GM23338 (cell line): ENCODE measurements at regions not wholly inside any gene's neighbourhood (a gene's known extent, or its start where the extent isn't known, plus 50 kb on each side); places are given as distances from the start of the nearest gene placed in this dataset.
"Not testable (repeated sequence)": the region's sequence is repeated elsewhere in the genome, so short reads cannot be mapped to it uniquely, and the experiment has no call there.

Experiments used
- CREB1 ChIP-seq: fragments of 250-450 bp; sonication (Bioruptor Pico); IDR thresholded peaks from 2 replicates; pipeline ENCODE4 v1.5.0; 2020; ENCODE audit warnings: low read depth, mild to moderate bottlenecking, moderate library complexity
- EZH2 ChIP-seq: fragments of 200-600 bp; sonication (generic); IDR thresholded peaks from one replicate; pipeline ENCODE4 v1.8.0; 2017; ENCODE audit warnings: antibody characterized with exemption, mild to moderate bottlenecking, low read depth; ENCODE audit not compliant: unreplicated experiment
- EZH2phosphoT487 ChIP-seq: fragments of 200-600 bp; sonication (generic); IDR thresholded peaks from one replicate; pipeline ENCODE4 v1.8.1; 2018; ENCODE audit warnings: antibody characterized with exemption; ENCODE audit not compliant: unreplicated experiment
- NANOG ChIP-seq: IDR thresholded peaks from 2 replicates; pipeline ENCODE4 v1.6.1; 2016; ENCODE audit warnings: antibody characterized with exemption, borderline replicate concordance
- POLR2AphosphoS5 ChIP-seq: IDR thresholded peaks from 2 replicates; pipeline ENCODE4 v1.6.1; 2016; ENCODE audit warnings: antibody characterized with exemption, low read depth
- ZNF114 ChIP-seq: fragments of 250-450 bp; sonication (Bioruptor Pico); IDR thresholded peaks from 2 replicates; pipeline ENCODE4 v1.5.0; 2020; ENCODE audit warnings: mild to moderate bottlenecking, moderate library complexity
- ZNF331 ChIP-seq: fragments of 250-450 bp; sonication (Bioruptor Pico); IDR thresholded peaks from 2 replicates; pipeline ENCODE4 v1.5.0; 2020; ENCODE audit warnings: low read depth, mild to moderate bottlenecking, moderate library complexity
- TF ChIP-seq, protein P1 (sequence below), 2 experiments: fragments of 200-600 bp in 1 of 2; sonication (generic) in 1 of 2; conservative IDR thresholded peaks; 2 replicates each; pipeline versions ENCODE4 v1.5.1 to v1.6.1; 2016 to 2017; ENCODE audit warnings: antibody characterized with exemption in 2 of 2, low read depth in 2 of 2, mild to moderate bottlenecking in 2 of 2, moderate library complexity in 1 of 2
- TF ChIP-seq, protein P2 (sequence below): fragments of 250-450 bp; sonication (Bioruptor Pico); IDR thresholded peaks from 2 replicates; pipeline ENCODE4 v1.5.0; 2020; ENCODE audit warnings: mild to moderate bottlenecking, moderate library complexity
- TF ChIP-seq, protein P3 (sequence below): IDR thresholded peaks from 2 replicates; pipeline ENCODE4 v1.6.1; 2016; ENCODE audit warnings: antibody characterized with exemption
- TF ChIP-seq, protein P4 (sequence below): IDR thresholded peaks from one replicate; pipeline ENCODE4 v1.6.1; 2018; ENCODE audit warnings: antibody characterized with exemption; ENCODE audit not compliant: unreplicated experiment

DNA sequence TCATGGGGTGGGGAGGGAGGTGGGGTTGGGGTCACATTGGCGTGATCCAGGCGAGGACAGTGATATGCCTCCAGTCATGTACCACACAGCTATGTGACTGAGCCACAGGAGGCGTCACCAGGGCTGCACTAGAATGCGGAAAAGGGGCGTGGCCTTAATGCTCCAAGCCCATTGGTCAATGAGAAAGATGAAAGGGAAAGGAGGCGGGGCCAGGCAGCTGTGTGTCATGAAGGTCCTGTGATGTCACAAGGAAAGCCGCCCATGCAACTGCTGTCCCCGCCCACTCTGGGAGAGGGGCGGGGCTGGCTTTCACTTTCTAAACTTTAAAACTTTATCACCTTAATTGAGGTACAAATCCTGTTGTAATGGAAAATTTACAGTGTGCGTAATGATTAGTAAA, 89.4 kb upstream of the ADCY2 start:
- TF ChIP-seq, protein P1, sequence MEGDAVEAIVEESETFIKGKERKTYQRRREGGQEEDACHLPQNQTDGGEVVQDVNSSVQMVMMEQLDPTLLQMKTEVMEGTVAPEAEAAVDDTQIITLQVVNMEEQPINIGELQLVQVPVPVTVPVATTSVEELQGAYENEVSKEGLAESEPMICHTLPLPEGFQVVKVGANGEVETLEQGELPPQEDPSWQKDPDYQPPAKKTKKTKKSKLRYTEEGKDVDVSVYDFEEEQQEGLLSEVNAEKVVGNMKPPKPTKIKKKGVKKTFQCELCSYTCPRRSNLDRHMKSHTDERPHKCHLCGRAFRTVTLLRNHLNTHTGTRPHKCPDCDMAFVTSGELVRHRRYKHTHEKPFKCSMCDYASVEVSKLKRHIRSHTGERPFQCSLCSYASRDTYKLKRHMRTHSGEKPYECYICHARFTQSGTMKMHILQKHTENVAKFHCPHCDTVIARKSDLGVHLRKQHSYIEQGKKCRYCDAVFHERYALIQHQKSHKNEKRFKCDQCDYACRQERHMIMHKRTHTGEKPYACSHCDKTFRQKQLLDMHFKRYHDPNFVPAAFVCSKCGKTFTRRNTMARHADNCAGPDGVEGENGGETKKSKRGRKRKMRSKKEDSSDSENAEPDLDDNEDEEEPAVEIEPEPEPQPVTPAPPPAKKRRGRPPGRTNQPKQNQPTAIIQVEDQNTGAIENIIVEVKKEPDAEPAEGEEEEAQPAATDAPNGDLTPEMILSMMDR (conservative IDR thresholded peaks at IDR 0.05; ENCODE audit: low read depth in 2 of 2), result not testable (repeated sequence)
- not testable (repeated sequence) for TF ChIP-seq EZH2; EZH2phosphoT487; POLR2AphosphoS5; ZNF114 (CRISPR knock-in tag); ZNF331 (CRISPR knock-in tag); NANOG
- TF ChIP-seq, protein P2, sequence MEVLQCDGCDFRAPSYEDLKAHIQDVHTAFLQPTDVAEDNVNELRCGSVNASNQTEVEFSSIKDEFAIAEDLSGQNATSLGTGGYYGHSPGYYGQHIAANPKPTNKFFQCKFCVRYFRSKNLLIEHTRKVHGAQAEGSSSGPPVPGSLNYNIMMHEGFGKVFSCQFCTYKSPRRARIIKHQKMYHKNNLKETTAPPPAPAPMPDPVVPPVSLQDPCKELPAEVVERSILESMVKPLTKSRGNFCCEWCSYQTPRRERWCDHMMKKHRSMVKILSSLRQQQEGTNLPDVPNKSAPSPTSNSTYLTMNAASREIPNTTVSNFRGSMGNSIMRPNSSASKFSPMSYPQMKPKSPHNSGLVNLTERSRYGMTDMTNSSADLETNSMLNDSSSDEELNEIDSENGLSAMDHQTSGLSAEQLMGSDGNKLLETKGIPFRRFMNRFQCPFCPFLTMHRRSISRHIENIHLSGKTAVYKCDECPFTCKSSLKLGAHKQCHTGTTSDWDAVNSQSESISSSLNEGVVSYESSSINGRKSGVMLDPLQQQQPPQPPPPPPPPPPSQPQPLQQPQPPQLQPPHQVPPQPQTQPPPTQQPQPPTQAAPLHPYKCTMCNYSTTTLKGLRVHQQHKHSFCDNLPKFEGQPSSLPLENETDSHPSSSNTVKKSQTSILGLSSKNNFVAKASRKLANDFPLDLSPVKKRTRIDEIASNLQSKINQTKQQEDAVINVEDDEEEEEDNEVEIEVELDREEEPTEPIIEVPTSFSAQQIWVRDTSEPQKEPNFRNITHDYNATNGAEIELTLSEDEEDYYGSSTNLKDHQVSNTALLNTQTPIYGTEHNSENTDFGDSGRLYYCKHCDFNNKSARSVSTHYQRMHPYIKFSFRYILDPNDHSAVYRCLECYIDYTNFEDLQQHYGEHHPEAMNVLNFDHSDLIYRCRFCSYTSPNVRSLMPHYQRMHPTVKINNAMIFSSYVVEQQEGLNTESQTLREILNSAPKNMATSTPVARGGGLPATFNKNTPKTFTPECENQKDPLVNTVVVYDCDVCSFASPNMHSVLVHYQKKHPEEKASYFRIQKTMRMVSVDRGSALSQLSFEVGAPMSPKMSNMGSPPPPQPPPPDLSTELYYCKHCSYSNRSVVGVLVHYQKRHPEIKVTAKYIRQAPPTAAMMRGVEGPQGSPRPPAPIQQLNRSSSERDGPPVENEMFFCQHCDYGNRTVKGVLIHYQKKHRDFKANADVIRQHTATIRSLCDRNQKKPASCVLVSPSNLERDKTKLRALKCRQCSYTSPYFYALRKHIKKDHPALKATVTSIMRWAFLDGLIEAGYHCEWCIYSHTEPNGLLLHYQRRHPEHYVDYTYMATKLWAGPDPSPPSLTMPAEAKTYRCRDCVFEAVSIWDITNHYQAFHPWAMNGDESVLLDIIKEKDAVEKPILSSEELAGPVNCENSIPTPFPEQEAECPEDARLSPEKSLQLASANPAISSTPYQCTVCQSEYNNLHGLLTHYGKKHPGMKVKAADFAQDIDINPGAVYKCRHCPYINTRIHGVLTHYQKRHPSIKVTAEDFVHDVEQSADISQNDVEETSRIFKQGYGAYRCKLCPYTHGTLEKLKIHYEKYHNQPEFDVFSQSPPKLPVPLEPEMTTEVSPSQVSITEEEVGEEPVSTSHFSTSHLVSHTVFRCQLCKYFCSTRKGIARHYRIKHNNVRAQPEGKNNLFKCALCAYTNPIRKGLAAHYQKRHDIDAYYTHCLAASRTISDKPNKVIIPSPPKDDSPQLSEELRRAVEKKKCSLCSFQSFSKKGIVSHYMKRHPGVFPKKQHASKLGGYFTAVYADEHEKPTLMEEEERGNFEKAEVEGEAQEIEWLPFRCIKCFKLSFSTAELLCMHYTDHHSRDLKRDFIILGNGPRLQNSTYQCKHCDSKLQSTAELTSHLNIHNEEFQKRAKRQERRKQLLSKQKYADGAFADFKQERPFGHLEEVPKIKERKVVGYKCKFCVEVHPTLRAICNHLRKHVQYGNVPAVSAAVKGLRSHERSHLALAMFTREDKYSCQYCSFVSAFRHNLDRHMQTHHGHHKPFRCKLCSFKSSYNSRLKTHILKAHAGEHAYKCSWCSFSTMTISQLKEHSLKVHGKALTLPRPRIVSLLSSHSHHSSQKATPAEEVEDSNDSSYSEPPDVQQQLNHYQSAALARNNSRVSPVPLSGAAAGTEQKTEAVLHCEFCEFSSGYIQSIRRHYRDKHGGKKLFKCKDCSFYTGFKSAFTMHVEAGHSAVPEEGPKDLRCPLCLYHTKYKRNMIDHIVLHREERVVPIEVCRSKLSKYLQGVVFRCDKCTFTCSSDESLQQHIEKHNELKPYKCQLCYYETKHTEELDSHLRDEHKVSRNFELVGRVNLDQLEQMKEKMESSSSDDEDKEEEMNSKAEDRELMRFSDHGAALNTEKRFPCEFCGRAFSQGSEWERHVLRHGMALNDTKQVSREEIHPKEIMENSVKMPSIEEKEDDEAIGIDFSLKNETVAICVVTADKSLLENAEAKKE, result not testable (repeated sequence)
- TF ChIP-seq, protein P3, sequence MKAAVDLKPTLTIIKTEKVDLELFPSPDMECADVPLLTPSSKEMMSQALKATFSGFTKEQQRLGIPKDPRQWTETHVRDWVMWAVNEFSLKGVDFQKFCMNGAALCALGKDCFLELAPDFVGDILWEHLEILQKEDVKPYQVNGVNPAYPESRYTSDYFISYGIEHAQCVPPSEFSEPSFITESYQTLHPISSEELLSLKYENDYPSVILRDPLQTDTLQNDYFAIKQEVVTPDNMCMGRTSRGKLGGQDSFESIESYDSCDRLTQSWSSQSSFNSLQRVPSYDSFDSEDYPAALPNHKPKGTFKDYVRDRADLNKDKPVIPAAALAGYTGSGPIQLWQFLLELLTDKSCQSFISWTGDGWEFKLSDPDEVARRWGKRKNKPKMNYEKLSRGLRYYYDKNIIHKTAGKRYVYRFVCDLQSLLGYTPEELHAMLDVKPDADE, result not testable (repeated sequence)
- TF ChIP-seq, protein P4, sequence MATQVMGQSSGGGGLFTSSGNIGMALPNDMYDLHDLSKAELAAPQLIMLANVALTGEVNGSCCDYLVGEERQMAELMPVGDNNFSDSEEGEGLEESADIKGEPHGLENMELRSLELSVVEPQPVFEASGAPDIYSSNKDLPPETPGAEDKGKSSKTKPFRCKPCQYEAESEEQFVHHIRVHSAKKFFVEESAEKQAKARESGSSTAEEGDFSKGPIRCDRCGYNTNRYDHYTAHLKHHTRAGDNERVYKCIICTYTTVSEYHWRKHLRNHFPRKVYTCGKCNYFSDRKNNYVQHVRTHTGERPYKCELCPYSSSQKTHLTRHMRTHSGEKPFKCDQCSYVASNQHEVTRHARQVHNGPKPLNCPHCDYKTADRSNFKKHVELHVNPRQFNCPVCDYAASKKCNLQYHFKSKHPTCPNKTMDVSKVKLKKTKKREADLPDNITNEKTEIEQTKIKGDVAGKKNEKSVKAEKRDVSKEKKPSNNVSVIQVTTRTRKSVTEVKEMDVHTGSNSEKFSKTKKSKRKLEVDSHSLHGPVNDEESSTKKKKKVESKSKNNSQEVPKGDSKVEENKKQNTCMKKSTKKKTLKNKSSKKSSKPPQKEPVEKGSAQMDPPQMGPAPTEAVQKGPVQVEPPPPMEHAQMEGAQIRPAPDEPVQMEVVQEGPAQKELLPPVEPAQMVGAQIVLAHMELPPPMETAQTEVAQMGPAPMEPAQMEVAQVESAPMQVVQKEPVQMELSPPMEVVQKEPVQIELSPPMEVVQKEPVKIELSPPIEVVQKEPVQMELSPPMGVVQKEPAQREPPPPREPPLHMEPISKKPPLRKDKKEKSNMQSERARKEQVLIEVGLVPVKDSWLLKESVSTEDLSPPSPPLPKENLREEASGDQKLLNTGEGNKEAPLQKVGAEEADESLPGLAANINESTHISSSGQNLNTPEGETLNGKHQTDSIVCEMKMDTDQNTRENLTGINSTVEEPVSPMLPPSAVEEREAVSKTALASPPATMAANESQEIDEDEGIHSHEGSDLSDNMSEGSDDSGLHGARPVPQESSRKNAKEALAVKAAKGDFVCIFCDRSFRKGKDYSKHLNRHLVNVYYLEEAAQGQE, result not testable (repeated sequence)
- 0 out of 2 replicates have a peak, but pooled peaks have one; percentile 9 for TF ChIP-seq CREB1 (CRISPR knock-in tag)
